Sigmoid colon (tissue), 3 donors: ENCODE measurements at regions not wholly inside any gene's neighbourhood (a gene's known extent, or its start where the extent isn't known, plus 50 kb on each side); places are given as distances from the start of the nearest gene placed in this dataset.

Source experiments
- POLR2A ChIP-seq, 2 donors: fragments of 450-650 bp; IDR thresholded peaks; one replicate each; pipeline ENCODE4 v1.6.1; 2016; ENCODE audit warnings: antibody characterized with exemption in 2 of 2, mild to moderate bottlenecking in 2 of 2, moderate library complexity in 2 of 2
- TF ChIP-seq, protein P1 (sequence below), 4 experiments: fragments of 450-650 bp in 3 of 4; fragments of 200-600 bp in 1 of 4; IDR thresholded peaks; one replicate each; pipeline ENCODE4 v1.5.1; 2016 to 2019; ENCODE audit warnings: antibody characterized with exemption in 4 of 4, mild to moderate bottlenecking in 3 of 4, moderate library complexity in 2 of 4

DNA sequence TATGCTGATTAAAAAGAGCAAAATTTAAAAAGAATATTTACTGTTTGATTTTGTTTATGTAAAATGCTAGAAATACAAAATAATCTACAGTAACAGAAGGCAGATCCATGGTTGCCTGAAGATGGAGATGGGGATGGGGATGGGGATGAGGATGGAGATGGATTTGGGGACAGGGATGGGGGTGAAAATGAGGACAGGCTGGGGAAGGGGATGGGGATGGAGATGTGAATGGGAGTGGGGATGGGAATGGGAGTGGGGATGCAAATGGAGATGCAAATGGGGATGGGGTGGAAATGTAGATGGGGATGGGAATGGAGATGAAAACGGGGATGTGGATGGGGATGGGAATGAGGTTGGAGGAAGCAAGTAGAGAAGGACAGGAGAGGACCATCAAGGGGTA, 252.2 kb downstream of the PLPP3 start:
- TF ChIP-seq, protein P1, sequence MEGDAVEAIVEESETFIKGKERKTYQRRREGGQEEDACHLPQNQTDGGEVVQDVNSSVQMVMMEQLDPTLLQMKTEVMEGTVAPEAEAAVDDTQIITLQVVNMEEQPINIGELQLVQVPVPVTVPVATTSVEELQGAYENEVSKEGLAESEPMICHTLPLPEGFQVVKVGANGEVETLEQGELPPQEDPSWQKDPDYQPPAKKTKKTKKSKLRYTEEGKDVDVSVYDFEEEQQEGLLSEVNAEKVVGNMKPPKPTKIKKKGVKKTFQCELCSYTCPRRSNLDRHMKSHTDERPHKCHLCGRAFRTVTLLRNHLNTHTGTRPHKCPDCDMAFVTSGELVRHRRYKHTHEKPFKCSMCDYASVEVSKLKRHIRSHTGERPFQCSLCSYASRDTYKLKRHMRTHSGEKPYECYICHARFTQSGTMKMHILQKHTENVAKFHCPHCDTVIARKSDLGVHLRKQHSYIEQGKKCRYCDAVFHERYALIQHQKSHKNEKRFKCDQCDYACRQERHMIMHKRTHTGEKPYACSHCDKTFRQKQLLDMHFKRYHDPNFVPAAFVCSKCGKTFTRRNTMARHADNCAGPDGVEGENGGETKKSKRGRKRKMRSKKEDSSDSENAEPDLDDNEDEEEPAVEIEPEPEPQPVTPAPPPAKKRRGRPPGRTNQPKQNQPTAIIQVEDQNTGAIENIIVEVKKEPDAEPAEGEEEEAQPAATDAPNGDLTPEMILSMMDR (IDR thresholded peaks at IDR 0.05), result no peak
- TF ChIP-seq POLR2A (IDR thresholded peaks at IDR 0.05), result no peak
